Frontal cortex (tissue), 3 donors: ENCODE measurements at regions not wholly inside any gene's neighbourhood (a gene's known extent, or its start where the extent isn't known, plus 50 kb on each side); places are given as distances from the start of the nearest gene placed in this dataset.
"Not testable (repeated sequence)": the region's sequence is repeated elsewhere in the genome, so short reads cannot be mapped to it uniquely, and the experiment has no call there.

Experiments
- DNase-seq, 2 donors: peaks; one replicate each; pipeline ENCODE4 v3.0.0; 2012; ENCODE audit warnings: low spot score in 2 of 2
- FAIRE-seq: peaks from 2 replicates; lab custom pipeline; 2012; peaks lifted over from hg19 to GRCh38; lab: Jason Lieb, UNC
- donor health status: control.
- donor health status: control.
- donor health status: control.

DNA sequence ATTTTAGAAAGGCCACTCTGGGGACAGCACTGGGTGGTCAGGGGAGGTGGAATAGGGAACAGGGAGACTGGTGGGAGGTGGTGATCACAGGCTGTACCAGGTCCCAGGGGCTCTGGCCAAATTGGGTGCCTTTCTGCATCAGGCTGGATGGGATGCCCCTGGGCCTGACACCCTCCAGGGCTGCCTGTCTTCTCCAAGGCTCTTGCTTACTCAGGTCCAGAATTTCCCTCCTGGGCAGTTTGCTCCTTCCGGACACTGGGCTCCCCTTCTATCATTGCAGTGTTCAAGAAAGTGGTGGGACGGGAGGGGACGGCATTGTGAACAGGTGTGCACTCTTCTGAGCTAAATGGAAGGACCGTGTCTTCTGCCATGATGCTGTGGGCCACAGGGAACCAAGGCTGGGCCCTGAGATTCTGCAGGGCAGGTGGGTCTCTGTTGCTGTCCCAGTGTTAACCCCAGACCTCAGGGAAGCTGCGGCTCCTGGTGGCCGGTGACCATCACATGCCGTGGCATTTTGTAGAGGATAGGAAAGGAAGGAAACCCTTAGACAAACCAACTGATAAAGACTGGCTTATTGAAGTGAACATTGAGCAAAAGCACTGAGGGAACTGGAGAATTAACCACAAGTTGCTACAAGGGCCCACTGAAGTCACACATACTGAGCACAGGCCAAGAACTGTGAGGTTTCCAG, 93.7 kb upstream of the HS6ST1 start:
- DNase-seq, result no peak
- FAIRE-seq, result no peak

DNA sequence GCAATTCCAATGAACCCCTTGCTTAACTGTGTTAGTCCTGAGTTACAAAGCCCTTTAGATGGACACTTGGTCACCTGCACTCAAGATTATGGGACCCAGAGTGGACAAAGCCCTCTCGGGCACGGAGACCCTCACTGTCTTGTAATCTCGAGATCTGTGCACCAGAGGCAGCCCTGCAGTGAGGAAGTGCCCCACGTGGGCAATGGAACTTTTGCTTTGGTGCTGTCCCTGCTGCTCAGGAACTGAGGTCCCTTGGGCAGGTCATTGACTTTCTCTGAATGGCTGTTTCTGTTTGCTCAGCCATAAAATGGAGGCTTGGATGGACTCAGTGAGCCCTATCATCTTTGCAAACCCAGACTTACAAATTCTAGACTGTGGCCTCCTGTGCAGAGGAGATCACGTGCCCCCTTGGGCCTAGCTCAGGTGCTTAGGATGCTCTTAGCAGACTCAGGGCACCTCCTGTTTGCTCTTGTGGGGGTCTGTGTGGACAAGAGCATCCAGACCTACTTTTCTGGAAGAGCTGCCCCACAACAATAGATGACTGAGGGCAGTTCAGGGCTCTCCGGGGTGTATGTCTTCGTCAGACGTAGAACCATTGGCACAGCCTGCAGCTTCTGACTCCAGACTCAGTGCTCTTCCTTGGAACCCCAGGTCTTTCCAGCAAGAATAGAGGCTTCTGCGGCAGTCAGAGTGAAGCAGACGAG, 94.5 kb upstream of the HS6ST1 start:
- FAIRE-seq (no peak), DNase-seq (no peak)

DNA sequence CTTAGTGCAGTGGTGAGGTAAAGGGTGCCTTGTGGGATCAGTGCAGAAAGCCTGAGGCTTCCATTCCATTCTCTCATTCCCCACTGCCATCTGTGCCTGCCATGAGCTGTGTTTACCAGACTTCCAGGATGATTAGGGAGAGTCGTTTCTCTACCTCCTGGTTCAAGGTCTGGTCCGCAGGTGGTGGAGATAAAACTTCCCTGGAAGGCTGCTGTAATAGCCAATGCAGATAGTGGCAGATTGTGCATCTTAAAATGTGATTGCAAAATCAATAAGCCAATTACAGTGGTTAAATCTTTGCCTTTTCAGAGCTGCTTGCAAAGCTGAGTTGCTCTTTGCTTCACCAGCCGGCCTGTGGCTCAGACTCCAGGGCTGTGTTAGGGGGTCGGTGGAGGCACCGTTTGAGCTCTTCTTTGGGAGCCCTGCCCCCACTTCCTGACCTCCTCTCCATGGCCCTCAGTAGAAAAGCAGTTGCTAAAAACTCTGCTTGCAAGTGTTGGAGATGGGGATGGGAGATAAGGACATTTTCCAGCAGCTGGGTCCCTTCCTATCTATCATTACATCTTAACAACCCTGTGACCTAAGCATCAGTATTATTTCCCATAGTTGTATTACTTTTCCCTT, 95.2 kb upstream of the HS6ST1 start:
- no peak for DNase-seq
- FAIRE-seq, result no peak

- DNase-seq, result no peak
- FAIRE-seq, result no peak
Observed at GRCh38 chr2:128414351-128414750, 95.7 kb upstream of the HS6ST1 start.

DNA sequence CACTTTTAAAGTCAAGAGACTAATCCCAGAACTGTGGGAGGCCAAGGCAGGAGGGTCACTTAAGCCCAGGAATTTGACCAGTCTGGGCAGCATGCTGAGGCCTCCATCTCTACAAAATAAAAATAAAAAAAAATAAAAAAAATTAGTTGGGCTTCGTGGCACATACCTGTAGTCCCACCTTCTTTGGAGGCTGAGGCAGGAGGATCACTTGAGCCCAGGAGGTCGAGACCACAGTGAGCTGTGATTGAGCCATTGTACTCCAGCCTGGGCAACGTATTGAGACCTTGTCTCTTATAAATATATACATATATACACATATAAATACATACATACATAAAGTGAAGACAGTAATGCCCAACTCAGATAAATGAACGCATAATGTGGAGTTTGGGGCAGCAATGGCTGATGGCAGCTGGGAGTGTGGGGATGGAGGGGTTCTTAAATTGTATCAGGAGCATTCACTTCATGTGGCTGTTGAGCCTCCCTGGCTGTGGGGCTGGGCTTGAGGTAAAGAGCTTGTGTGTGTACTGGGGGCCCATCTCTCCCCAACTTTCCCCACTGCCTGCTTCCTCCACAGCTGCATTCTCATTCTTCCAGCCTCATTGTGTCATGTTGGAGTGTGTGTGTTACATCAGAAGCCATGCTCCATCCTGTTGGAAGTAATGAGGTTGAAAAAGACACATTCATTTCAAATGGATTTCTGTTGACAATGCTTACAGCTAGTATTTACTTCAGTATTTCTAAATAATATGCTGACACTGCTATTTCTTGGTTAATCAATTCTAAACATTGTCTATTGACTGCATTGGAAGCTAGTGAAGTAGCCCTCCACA, 96.5 kb upstream of the HS6ST1 start:
- FAIRE-seq (no peak), DNase-seq (no peak)

GRCh38 chr2:128415779-128416061, 97.1 kb upstream of the HS6ST1 start:
- DNase-seq (no peak), FAIRE-seq (no peak)

DNA sequence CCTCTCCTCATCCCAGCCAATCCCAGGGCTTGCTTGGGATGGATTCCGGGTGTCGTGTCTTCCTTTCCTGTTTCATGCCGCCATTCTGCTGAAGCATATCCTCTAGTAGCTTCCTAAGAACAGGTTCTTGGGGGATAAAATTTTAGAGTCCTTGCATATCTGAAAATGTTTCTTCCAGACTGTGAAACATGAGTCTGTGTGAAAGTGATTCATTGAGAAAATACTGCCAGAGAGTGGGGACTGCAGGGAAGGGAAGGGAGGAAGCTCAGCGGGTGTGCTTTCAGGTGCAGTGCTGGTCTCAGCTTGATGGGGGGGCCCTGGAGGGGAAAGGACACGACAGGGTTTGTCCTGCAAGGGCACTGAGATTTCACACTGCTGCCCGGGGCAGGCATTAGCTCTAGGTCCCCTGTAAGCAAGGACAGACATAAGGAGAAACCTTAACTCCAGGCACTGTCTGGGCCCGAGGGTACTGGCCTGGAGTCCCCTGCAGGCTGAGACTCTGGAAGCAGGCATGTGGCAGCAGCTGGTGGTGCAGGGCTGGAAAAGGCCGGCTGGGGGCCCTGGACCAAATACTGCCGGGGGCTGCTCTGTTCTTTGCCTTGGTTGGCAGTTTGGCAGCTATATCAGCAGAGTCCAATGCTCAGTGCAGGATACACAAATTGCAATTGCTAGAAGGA, 97.6 kb upstream of the HS6ST1 start:
- FAIRE-seq, result no peak
- DNase-seq, result no peak

GRCh38 chr2:128416806-128417205, 98.1 kb upstream of the HS6ST1 start:
- FAIRE-seq, result no peak
- no peak for DNase-seq

DNA sequence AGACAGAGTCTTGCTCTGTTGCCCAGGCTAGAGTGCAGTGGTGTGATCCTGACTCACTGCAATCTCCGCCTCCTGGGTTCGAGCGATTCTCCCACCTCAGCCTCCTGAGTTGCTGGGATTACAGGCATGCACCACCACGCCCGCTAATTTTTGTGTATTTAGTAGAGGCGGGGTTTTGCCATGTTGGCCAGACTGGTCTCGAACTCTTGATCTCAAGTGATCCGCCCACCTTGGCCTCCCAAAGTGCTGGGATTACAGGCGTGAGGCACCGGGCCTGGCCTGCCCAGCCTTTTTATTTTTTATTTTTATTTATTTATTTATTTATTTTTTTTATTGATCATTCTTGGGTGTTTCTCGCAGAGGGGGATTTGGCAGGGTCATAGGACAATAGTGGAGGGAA, 98.6 kb upstream of the HS6ST1 start:
- FAIRE-seq, DNase-seq: not testable (repeated sequence)

DNA sequence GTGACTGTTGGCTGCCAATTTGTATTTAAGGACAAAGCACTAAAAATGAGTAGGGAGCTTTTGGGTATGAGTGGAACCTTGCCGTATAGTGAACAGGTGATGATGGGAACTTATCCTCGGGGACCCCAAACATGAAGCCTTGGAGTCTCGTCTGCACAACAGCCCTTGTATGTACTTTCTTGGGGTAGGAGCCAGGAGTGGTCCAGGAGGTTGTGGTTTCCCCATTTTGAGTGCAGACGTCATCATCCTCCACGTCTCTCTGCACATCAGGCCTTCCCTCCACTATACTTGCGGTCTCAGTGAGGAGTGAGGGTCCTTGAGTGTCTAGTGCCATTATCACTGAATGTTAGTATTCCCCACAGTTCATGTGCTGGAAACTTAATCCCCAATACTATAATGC, 101.5 kb upstream of the HS6ST1 start:
- FAIRE-seq (no peak), DNase-seq (no peak)

- DNase-seq, result no peak
Observed at GRCh38 chr2:128420776-128421175, 102.1 kb upstream of the HS6ST1 start.

DNA sequence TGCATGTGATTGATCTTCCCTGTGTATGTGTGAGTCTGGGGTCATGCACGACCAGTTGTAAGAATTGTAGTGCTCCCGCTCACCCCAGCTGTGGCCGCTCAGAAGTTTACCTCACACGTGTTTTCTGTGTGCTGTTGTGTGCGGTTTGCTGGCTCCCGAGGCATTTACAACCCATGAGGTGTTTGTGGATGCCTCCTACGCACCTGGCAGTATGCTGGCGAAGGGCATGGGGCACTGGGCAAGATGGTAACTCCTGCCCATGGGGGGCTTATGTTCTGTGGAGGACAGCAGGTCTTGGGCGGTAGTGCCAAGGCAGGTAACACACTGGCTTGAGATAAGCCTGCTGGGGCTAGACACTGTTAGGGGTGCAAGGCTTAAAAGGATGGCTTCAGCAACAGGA, 102.6 kb upstream of the HS6ST1 start:
- no peak for DNase-seq
- FAIRE-seq, result no peak

More at GRCh38 chr2:128420776-128421175, 102.1 kb upstream of the HS6ST1 start:
- no peak for FAIRE-seq

GRCh38 chr2:128421861-128422311, 103.2 kb upstream of the HS6ST1 start:
- no peak for DNase-seq
- FAIRE-seq, result no peak

DNA sequence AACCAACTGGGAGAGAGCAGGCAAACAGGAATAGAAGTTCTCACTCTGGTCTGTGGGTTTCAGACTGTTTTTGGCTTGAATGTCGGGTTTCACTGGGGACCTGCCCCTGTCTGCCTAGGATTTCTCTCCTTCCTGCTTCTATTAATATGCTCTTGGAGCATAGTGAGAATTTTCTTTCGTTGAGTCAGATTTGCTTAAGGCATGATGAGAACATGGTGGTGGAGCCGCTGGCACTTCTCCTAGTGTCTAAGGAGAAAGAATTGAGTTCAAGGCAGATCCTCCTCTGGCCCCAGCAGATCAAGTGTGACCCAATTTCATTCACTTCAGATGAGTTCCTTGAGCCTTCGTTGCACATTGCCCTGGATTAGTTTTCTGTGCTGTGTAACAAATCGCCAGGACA, 103.9 kb upstream of the HS6ST1 start:
- FAIRE-seq, result no peak
- no peak for DNase-seq

GRCh38 chr2:128423788-128424165, 105.1 kb upstream of the HS6ST1 start:
- DNase-seq (no peak), FAIRE-seq (no peak)

GRCh38 chr2:128424406-128425171, 105.9 kb upstream of the HS6ST1 start:
- no peak for DNase-seq
- no peak for FAIRE-seq

GRCh38 chr2:128425216-128425615, 106.5 kb upstream of the HS6ST1 start:
- DNase-seq, result no peak
- no peak for FAIRE-seq

GRCh38 chr2:128425731-128426620, 107.3 kb upstream of the HS6ST1 start:
- no peak for DNase-seq
- no peak for FAIRE-seq
